ENCODE measurements at regions not wholly inside any gene's neighbourhood (a gene's known extent, or its start where the extent isn't known, plus 50 kb on each side); places are given as distances from the start of the nearest gene placed in this dataset.

DNA sequence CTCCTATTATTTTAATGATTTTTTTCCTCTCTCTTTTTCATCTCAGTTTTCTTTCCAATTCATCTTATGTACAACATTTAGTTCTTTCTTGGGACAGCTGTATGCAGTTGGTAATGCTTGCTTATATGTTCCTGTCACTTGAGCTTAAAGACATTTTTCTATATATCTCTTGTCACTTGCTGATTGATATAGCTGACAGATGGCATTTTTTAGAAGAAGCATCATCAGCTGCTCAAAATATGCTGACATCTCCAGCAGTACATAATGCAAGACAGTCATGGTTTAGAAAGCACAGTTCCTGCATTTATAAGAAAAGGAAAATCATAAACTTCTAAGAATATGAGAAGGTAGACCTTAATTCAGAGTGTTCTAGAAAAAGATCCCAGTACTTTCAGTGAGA lies 56.5 kb downstream of the DCAF8L1 start:
- Mint-ChIP-seq H3K36me3 (no peaks in the 10 kb centered on the region), H3K4me1 (no peaks in the 10 kb centered on the region), H3K9me3 (peaks cover 0 to 5% of the 10 kb centered on the region in 2 donors), H3K4me3 (no peak overlapping the region), H3K27me3 (no peaks in the 10 kb centered on the region), H3K27ac (no peak overlapping the region)
- ATAC-seq (replicated peaks) (no peak), DNase-seq (no peak)

DNA sequence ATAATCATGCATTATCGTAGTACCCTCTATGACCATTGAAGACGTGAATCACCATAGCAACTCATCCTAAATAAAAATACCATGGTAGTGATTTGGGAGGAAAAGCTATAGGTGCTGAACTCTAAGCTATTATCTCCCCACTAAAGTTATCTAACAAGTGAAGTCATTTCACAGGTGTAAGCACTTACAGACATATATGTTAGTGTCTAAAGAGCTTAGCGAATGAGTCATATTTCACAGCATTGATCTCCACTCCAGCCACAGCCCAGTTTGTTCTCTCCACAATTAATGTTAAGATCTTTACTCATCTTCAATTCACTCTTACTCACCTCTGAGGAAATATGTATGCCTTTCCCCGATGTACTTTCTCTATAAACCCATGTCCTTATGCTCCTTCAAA lies 57.0 kb downstream of the DCAF8L1 start:
- H3K4me1 Mint-ChIP-seq = no peaks in the 10 kb centered on the region
- ATAC-seq (replicated peaks) (no peak), DNase-seq (no peak)
- H3K9me3 Mint-ChIP-seq = peaks cover 0 to 5% of the 10 kb centered on the region in 2 donors
- H3K36me3 Mint-ChIP-seq = no peaks in the 10 kb centered on the region
- no peaks in the 10 kb centered on the region for H3K27me3 Mint-ChIP-seq
- no peak overlapping the region for H3K4me3 Mint-ChIP-seq
- H3K27ac Mint-ChIP-seq = no peak overlapping the region

DNA sequence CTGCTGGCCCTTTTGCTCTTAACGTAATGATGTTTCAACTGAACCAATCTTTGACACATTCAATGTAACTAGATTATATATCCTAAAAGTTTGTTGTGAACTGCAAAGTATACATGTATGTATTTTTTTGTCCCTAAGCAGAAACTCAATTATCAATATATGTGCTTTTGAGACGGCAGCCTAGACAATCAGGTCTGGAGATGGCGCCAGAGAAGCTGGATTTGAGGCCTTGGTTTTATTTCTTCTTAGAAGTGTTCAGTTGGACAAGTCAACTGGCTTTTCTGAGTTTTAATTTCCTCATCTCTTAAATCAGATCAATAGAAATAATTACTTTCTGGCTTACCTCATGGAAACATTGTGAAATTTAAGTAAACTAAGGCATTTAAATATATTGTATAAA lies 62.5 kb downstream of the DCAF8L1 start:
- DNase-seq (no peak), ATAC-seq (replicated peaks) (no peak)
- H3K36me3 Mint-ChIP-seq = no peaks in the 10 kb centered on the region
- no peak overlapping the region for H3K27ac Mint-ChIP-seq
- no peak overlapping the region for H3K4me3 Mint-ChIP-seq
- H3K9me3 Mint-ChIP-seq = no peaks in the 10 kb centered on the region
- H3K4me1 Mint-ChIP-seq = no peaks in the 10 kb centered on the region
- H3K27me3 Mint-ChIP-seq = no peaks in the 10 kb centered on the region

DNA sequence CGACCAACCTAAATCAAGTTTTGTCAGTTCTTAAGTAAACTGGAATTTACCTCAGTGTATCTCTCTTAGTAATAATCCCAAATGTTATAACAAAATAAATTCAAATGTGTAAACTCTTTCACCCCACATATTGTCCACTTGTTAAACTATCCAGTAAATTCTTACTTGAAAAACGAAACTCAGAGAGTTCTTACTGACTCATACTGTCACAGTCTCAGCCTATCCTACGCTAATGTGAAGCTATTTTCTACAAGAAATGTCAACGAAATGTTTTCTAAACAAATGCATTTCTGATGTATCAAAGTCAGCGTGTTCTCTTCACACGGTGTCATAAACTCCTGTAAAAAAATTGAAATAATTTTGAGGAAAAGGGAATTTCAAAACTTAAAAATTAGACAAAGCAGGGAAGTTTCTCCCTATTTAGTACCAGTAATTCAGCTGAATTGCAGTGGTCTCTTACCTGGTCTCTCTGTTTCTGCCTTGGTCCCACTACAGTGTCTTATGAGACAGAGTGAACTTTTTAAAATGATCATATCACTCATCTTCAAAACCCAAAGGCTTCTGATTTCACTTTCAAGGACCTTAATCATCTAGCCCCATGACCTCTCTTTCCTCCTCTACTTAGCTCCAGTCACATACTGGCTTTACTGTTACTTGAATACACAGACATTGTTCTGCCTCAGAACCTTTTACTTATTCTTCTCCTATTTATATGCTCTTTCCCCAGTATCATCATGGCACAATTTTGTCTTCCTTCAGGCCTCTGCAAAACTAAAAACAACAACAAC lies 63.3 kb downstream of the DCAF8L1 start:
- Mint-ChIP-seq H3K4me3 (no peak overlapping the region), H3K9me3 (no peaks in the 10 kb centered on the region), H3K4me1 (no peaks in the 10 kb centered on the region), H3K27ac (no peak overlapping the region), H3K27me3 (no peaks in the 10 kb centered on the region), H3K36me3 (no peaks in the 10 kb centered on the region)
- ATAC-seq (replicated peaks) (no peak), DNase-seq (no peak)

DNA sequence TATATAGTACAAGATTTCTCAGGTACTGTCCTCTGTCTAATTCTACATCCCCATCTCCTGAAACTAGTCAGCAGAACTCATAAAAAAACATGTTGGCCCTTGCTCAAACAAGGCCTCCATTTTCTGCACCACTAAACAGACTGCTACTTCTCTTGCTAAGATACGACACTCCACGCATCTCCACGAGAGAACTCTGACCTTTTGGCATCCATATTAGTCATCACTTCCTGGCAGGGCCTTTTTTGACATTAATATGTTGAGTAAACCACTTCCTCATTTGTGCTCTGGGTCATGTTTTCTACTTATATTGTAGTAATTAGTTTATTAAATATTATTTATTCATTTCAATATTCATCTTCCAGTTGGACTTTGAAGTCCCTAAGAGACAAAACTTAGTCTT lies 65.6 kb downstream of the DCAF8L1 start:
- DNase-seq (peak; percentile 4), ATAC-seq (replicated peaks) (peak; percentile 71 to 83)
- H3K27ac Mint-ChIP-seq = no peak overlapping the region
- no peaks in the 10 kb centered on the region for H3K36me3 Mint-ChIP-seq
- H3K9me3 Mint-ChIP-seq = peaks cover 2 to 3% of the 10 kb centered on the region in 2 donors
- H3K27me3 Mint-ChIP-seq = no peaks in the 10 kb centered on the region
- no peak overlapping the region for H3K4me3 Mint-ChIP-seq
- no peaks in the 10 kb centered on the region for H3K4me1 Mint-ChIP-seq

DNA sequence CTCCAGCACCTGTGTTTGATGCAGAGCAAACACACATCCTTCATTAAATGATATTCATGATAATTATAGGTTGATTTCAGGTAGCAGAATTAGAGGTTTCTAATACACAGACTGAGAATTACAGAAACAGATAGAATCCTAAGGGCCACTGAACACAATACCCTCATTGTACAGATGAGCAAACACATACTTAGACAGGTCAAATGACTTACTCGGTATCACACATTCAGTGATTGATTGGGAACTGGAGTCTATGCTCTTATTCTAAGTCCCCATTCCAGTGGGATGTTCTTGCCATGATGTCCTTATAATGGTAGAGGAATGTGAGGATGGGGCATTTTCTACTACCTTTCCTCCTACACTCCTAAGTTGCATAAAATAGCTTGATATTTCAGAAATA lies 70.8 kb downstream of the DCAF8L1 start:
- Mint-ChIP-seq H3K27me3 (no peaks in the 10 kb centered on the region), H3K9me3 (peaks cover 2 to 3% of the 10 kb centered on the region in 2 donors), H3K4me1 (no peaks in the 10 kb centered on the region), H3K4me3 (no peak overlapping the region), H3K36me3 (no peaks in the 10 kb centered on the region), H3K27ac (no peak overlapping the region)
- no peak for ATAC-seq (replicated peaks)
- DNase-seq = no peak

DNA sequence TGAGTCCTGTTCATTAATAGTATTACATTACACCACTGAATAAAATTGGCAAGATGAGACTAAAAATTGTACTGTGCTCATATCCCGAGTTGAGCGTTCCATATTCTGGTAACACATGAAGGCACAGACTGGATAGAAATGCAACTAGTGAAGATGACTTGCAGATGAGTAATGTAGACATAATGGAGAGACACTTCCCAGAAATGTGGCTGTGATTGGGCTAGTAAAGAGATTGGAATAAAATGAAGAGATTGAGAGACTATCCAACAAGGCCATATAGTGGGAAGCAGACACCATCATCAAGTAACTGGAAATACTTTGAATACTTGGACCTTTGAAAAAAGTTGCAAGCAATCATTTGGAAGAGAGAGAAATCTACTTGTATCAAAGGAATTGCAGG lies 77.3 kb downstream of the DCAF8L1 start:
- H3K4me1 Mint-ChIP-seq = no peaks in the 10 kb centered on the region
- ATAC-seq (replicated peaks) (no peak), DNase-seq (no peak)
- no peaks in the 10 kb centered on the region for H3K36me3 Mint-ChIP-seq
- no peaks in the 10 kb centered on the region for H3K27me3 Mint-ChIP-seq
- no peak overlapping the region for H3K27ac Mint-ChIP-seq
- H3K9me3 Mint-ChIP-seq = peaks cover 0 to 4% of the 10 kb centered on the region in 2 donors
- no peak overlapping the region for H3K4me3 Mint-ChIP-seq

DNA sequence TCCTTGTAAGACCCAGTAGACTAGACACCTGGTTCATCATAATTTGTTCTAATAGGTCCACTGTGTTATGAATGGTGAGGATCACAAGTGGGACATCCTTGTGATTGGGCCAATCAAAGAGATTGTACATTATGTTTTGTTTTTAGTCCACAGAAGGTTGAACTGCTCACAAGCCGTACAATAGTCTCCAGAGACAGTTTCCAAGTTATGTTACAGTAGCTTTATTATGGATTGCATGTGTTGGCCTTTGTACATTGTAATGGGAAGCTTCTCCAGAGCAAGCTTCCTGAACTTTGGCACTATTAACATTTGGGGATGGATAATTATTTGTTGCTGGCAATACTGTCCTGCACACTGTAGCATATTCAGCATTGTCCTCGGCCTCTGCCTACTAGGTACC lies 86.1 kb downstream of the MAGEB10 start:
- no peak for DNase-seq
- Mint-ChIP-seq H3K4me1 (no peaks in the 10 kb centered on the region), H3K27me3 (no peaks in the 10 kb centered on the region), H3K36me3 (no peaks in the 10 kb centered on the region), H3K4me3 (no peak overlapping the region), H3K9me3 (peaks cover 0 to 6% of the 10 kb centered on the region in 2 donors), H3K27ac (no peak overlapping the region)
- no peak for ATAC-seq (replicated peaks)

DNA sequence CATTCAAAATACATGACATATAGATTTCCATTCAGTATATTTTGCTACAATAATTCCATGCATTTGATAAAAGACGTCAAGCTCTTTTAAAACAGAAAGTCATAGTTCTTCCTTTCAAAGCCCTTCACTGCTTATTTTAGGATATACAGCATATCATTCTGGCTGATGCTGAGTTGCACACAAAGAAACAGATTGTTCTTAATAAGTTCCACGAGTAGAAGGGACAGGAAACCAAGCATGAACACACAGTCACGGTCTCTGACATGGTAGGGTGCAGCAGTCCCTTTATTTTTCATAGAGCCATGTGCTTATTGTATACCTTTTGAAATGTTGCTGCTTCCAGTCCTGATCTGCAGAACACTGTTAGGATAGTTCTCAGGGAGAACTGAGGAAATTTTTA lies 85.4 kb downstream of the MAGEB10 start:
- no peak for ATAC-seq (replicated peaks)
- H3K4me1 Mint-ChIP-seq = no peaks in the 10 kb centered on the region
- DNase-seq = no peak
- H3K4me3 Mint-ChIP-seq = no peak overlapping the region
- no peak overlapping the region for H3K27ac Mint-ChIP-seq
- no peaks in the 10 kb centered on the region for H3K36me3 Mint-ChIP-seq
- peaks cover 0 to 4% of the 10 kb centered on the region in 2 donors for H3K9me3 Mint-ChIP-seq
- no peaks in the 10 kb centered on the region for H3K27me3 Mint-ChIP-seq

DNA sequence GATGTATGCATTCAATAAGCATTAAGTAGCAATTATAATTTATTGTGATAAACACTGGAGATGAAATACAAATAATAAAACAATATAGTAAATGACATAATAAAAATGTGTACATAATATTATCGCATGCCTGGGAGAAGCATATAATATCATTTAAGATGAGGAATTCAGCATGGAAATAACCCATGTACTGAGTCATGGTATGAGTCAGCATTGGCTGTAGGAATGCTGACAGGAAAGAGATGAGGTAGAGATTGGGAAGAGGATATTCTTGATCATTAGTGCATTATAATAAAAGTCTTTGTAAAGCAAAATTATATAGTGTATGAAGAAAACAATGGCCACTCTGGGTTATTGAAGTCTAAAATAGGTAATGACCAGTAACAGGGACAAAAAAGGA lies 82.8 kb downstream of the MAGEB10 start:
- Mint-ChIP-seq H3K4me3 (no peak overlapping the region), H3K27ac (no peak overlapping the region), H3K9me3 (peaks cover 0 to 4% of the 10 kb centered on the region in 2 donors), H3K27me3 (no peaks in the 10 kb centered on the region), H3K4me1 (no peaks in the 10 kb centered on the region), H3K36me3 (no peaks in the 10 kb centered on the region)
- DNase-seq (no peak), ATAC-seq (replicated peaks) (no peak)

DNA sequence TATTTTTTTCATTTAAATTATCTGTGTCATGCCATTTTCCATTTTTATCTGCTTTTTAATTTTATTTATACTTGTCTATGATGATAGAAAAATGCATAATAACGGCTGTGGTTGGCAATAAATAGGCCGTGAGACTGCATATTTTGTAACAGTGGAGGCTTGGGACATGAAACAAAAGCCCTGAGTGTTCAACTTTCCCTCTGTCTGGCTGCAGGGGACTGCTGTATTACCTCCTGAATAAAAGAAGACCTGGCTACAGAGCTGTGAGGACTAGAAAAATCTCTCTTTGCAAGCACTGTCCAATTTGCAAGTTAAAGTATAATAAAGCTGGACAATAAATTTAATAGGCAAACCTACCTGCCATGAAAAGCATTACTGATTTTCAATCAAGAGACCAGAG lies 82.1 kb downstream of the MAGEB10 start:
- Mint-ChIP-seq H3K27ac (no peak overlapping the region), H3K9me3 (peaks cover 0 to 4% of the 10 kb centered on the region in 2 donors), H3K36me3 (no peaks in the 10 kb centered on the region), H3K4me3 (no peak overlapping the region), H3K4me1 (no peaks in the 10 kb centered on the region), H3K27me3 (no peaks in the 10 kb centered on the region)
- DNase-seq (no peak), ATAC-seq (replicated peaks) (no peak)

DNA sequence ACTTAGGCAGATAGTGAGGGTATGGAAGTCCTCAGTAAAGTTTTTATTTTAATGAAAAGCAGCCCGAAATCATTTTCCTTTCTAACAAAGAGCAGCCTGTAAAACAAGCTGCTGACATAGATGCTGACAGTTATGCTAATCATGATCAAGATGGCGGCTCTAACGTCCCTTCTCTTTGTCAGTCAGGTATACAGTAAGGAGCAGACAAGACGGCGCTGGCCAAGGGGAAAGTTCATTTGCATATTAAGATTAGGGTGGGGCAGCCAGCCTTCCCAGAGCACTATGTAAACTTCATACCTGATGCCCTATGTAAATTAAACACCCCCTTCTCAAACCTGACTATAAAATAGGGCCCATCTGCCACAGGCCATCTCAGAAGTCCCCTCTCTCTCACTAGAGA lies 76.9 kb downstream of the MAGEB10 start:
- Mint-ChIP-seq H3K9me3 (no peaks in the 10 kb centered on the region), H3K4me3 (no peak overlapping the region), H3K27me3 (no peaks in the 10 kb centered on the region), H3K36me3 (no peaks in the 10 kb centered on the region), H3K4me1 (no peaks in the 10 kb centered on the region), H3K27ac (no peak overlapping the region)
- no peak for DNase-seq
- no peak for ATAC-seq (replicated peaks)

DNA sequence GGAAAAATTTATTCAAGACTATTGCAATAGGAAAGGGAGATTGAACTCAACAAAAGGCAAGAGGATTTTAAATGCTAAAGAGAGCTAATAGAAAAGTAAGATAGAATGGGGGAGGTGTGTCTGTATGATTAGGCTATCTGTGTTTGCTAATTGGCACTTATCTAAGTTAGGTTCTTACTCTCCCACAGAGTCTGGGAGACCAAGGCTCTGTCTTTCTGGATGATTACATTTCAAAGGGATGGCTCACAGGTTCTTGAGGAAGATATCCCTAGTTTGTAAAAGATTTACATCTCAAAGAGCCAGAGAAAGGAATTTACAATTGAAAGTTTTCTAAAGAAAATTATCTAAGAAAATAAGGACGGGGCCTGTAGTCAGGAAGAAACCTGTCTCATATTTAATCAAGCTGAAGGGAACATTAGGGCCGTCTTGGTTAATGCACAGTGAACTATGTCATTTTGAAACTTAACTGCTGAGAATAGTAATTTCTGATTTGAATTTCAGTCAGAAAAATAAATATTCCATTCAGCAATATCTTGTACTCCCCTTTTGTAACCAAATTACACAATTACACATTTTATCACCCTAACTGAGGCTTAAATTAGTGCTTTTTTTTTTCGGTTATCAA lies 75.8 kb downstream of the MAGEB10 start:
- DNase-seq (no peak), ATAC-seq (replicated peaks) (no peak)
- H3K4me1 Mint-ChIP-seq = no peaks in the 10 kb centered on the region
- no peaks in the 10 kb centered on the region for H3K36me3 Mint-ChIP-seq
- H3K9me3 Mint-ChIP-seq = no peaks in the 10 kb centered on the region
- no peak overlapping the region for H3K27ac Mint-ChIP-seq
- H3K4me3 Mint-ChIP-seq = no peak overlapping the region
- H3K27me3 Mint-ChIP-seq = no peaks in the 10 kb centered on the region

DNA sequence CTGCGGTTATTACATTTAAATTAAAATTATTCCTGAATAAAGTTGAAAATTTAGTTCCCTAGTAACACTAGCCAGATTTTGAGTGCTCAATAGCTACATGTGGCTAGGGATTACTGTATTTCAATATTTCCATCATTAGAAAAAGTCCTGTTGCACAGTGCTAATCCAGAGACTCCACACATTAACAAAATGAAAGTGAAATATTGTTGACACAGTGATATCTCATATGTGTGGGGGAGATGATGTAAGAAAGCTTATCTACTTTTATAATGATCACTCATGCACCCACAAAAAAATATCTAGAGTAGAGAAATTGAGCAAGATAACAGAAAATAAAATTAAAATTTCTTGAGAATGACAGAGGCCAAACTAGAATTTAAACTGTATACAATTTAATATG lies 74.9 kb downstream of the MAGEB10 start:
- no peak for ATAC-seq (replicated peaks)
- Mint-ChIP-seq H3K27ac (no peak overlapping the region), H3K4me3 (no peak overlapping the region), H3K4me1 (no peaks in the 10 kb centered on the region), H3K9me3 (no peaks in the 10 kb centered on the region), H3K36me3 (no peaks in the 10 kb centered on the region), H3K27me3 (no peaks in the 10 kb centered on the region)
- no peak for DNase-seq

DNA sequence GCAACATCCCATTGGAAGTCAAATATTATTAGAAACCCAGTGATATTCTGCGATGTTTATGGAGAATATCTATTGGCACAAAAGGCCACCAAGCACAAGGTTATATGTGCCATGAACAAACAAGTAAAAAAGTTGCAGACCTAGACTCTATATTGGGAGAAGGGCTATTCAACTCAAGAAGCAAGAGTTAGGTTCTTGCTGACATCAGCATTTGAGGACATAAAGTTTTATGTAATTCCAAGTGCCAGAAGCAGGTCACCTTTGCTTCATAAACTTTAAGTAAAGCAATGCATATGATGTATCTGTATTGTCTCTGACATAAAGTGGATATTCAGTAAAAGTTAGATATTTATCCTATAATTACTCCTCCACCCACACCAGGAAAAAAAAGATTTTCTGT lies 71.1 kb downstream of the MAGEB10 start:
- Mint-ChIP-seq H3K36me3 (no peaks in the 10 kb centered on the region), H3K27me3 (no peaks in the 10 kb centered on the region), H3K4me1 (no peaks in the 10 kb centered on the region), H3K4me3 (no peak overlapping the region), H3K9me3 (no peaks in the 10 kb centered on the region), H3K27ac (no peak overlapping the region)
- DNase-seq (no peak), ATAC-seq (replicated peaks) (no peak)

Data from stimulated activated naive B cell treated with anti-CD40 and anti-IgM and Interleukin-4, amounts not matched to agents 10 μg/mL and 1 μg/mL and 100 μg/mL, for 72 hours (primary cell).